GM19238 (cell line): ENCODE measurements at regions not wholly inside any gene's neighbourhood (a gene's known extent, or its start where the extent isn't known, plus 50 kb on each side); places are given as distances from the start of the nearest gene placed in this dataset.
"Not testable (repeated sequence)": the region's sequence is repeated elsewhere in the genome, so short reads cannot be mapped to it uniquely, and the experiment has no call there.

Source experiments
- DNase-seq: peaks from one replicate; pipeline ENCODE4 v3.0.0; 2011; ENCODE audit warnings: low spot score; ENCODE audit not compliant: insufficient read length

- no peak for DNase-seq
Observed at GRCh38 chr2:56801214-56801613, 617.4 kb downstream of the CCDC85A start.

- no peak for DNase-seq
Observed at GRCh38 chr2:56801770-56802169, 618.0 kb downstream of the CCDC85A start.

- no peak for DNase-seq
Observed at GRCh38 chr2:56803596-56803995, 619.8 kb downstream of the CCDC85A start.

- no peak for DNase-seq
Observed at GRCh38 chr2:56806924-56807323, 623.1 kb downstream of the CCDC85A start.

GRCh38 chr2:56807861-56808260 lies 624.1 kb downstream of the CCDC85A start:
- no peak for DNase-seq

GRCh38 chr2:56811401-56811800 lies 627.6 kb downstream of the CCDC85A start:
- no peak for DNase-seq

- DNase-seq = no peak
Observed at GRCh38 chr2:56812432-56812831, 628.6 kb downstream of the CCDC85A start.

GRCh38 chr2:56813490-56813889 lies 629.7 kb downstream of the CCDC85A start:
- DNase-seq = no peak

GRCh38 chr2:56816666-56817065 lies 632.9 kb downstream of the CCDC85A start:
- DNase-seq = no peak

GRCh38 chr2:56831780-56832179 lies 648.0 kb downstream of the CCDC85A start:
- DNase-seq = no peak

- DNase-seq = no peak
Observed at GRCh38 chr2:56834686-56835085, 650.9 kb downstream of the CCDC85A start.

GRCh38 chr2:56840009-56840408 lies 656.2 kb downstream of the CCDC85A start:
- DNase-seq = not testable (repeated sequence)

- no peak for DNase-seq
Observed at GRCh38 chr2:56860991-56861390, 677.2 kb downstream of the CCDC85A start.

GRCh38 chr2:56871644-56872043 lies 687.9 kb downstream of the CCDC85A start:
- DNase-seq = no peak

GRCh38 chr2:56874717-56875116 lies 690.9 kb downstream of the CCDC85A start:
- DNase-seq = no peak

GRCh38 chr2:56889738-56890137 lies 705.9 kb downstream of the CCDC85A start:
- no peak for DNase-seq

- DNase-seq = no peak
Observed at GRCh38 chr2:56892382-56892781, 708.6 kb downstream of the CCDC85A start.

- DNase-seq = no peak
Observed at GRCh38 chr2:56898986-56899385, 715.2 kb downstream of the CCDC85A start.

GRCh38 chr2:56912490-56912889 lies 728.7 kb downstream of the CCDC85A start:
- no peak for DNase-seq

- DNase-seq = no peak
Observed at GRCh38 chr2:56918790-56919189, 735.0 kb downstream of the CCDC85A start.

- no peak for DNase-seq
Observed at GRCh38 chr2:56933976-56934375, 750.2 kb downstream of the CCDC85A start.

GRCh38 chr2:56934866-56935265 lies 751.1 kb downstream of the CCDC85A start:
- DNase-seq = no peak

- no peak for DNase-seq
Observed at GRCh38 chr2:56940054-56940453, 756.3 kb downstream of the CCDC85A start.

- DNase-seq = no peak
Observed at GRCh38 chr2:56952871-56953270, 769.1 kb downstream of the CCDC85A start.
